IPS DF 6.9 (cell line): ENCODE measurements at regions not wholly inside any gene's neighbourhood (a gene's known extent, or its start where the extent isn't known, plus 50 kb on each side); places are given as distances from the start of the nearest gene placed in this dataset.

ENCODE experiments used
- DNase-seq: peaks from one replicate; pipeline ENCODE4 v3.0.0-alpha.2; 2013; ENCODE audit warnings: low read depth, low spot score
- H3K27ac ChIP-seq: one replicate; pipeline ENCODE4 v1.5.1; 2013; ENCODE audit warnings: low read length, control low read depth
- H3K27me3 ChIP-seq: 2 replicates; pipeline ENCODE4 v1.6.1; 2013; ENCODE audit warnings: mild to moderate bottlenecking, low read length; ENCODE audit not compliant: control insufficient read depth, insufficient read depth
- H3K36me3 ChIP-seq: 2 replicates; pipeline ENCODE4 v1.6.1; 2013; ENCODE audit warnings: low read length; ENCODE audit not compliant: control insufficient read depth, insufficient read depth
- H3K4me1 ChIP-seq: 2 replicates; pipeline ENCODE4 v1.6.1; 2013; ENCODE audit warnings: low read length; ENCODE audit not compliant: control insufficient read depth, insufficient read depth
- H3K4me3 ChIP-seq: 2 replicates; pipeline ENCODE4 v1.5.1; 2013; ENCODE audit warnings: mild to moderate bottlenecking, low read length
- H3K9me3 ChIP-seq: 2 replicates; pipeline ENCODE4 v1.6.1; 2013; ENCODE audit warnings: low read length, inconsistent platforms; ENCODE audit not compliant: control insufficient read depth, insufficient read depth
- WGBS: extraction: QIAGEN DNeasy Blood & Tissue Kit; methylation state at CpG from one replicate; pipeline ENCODE4 v1.1.7; 2013; ENCODE audit warnings: mixed read lengths, missing lambda C conversion rate; ENCODE audit not compliant: insufficient read length, insufficient coverage; 5-methylcytosine and 5-hydroxymethylcytosine counted together

GRCh38 chr1:192057766-192058165 lies 100.5 kb upstream of the RGS18 start:
- DNase-seq: no peak
- Histone ChIP-seq H3K27me3 (no peaks in the 10 kb centered on the region), H3K4me1 (no peaks in the 10 kb centered on the region), H3K9me3 (no peaks in the 10 kb centered on the region), H3K27ac (no peak overlapping the region), H3K4me3 (no peak overlapping the region), H3K36me3 (no peaks in the 10 kb centered on the region)
- no CpG with 5 or more reads among the region's 2 CpGs for WGBS

GRCh38 chr1:192059407-192059806 lies 98.9 kb upstream of the RGS18 start:
- H3K27me3 ChIP-seq: no peaks in the 10 kb centered on the region
- no peak overlapping the region for H3K4me3 ChIP-seq
- H3K36me3 ChIP-seq: no peaks in the 10 kb centered on the region
- H3K27ac ChIP-seq: no peak overlapping the region
- H3K9me3 ChIP-seq: no peaks in the 10 kb centered on the region
- no peak for DNase-seq
- H3K4me1 ChIP-seq: no peaks in the 10 kb centered on the region
- no CpG with 5 or more reads among the region's 1 CpG for WGBS

- H3K9me3 ChIP-seq: no peaks in the 10 kb centered on the region
- no peak overlapping the region for H3K4me3 ChIP-seq
- H3K36me3 ChIP-seq: no peaks in the 10 kb centered on the region
- no peaks in the 10 kb centered on the region for H3K27me3 ChIP-seq
- no peaks in the 10 kb centered on the region for H3K4me1 ChIP-seq
- WGBS: no CpG with 5 or more reads among the region's 2 CpGs
- H3K27ac ChIP-seq: no peak overlapping the region
- DNase-seq: no peak
Measured at GRCh38 chr1:192061556-192061955, 96.7 kb upstream of the RGS18 start.

GRCh38 chr1:192065087-192065486 lies 93.2 kb upstream of the RGS18 start:
- H3K9me3 ChIP-seq: no peaks in the 10 kb centered on the region
- peaks cover 3% of the 10 kb centered on the region; the same call in 1 of the 2 replicates for H3K4me1 ChIP-seq
- H3K27ac ChIP-seq: no peak overlapping the region
- DNase-seq: no peak
- H3K4me3 ChIP-seq: no peak overlapping the region
- no peaks in the 10 kb centered on the region for H3K27me3 ChIP-seq
- H3K36me3 ChIP-seq: no peaks in the 10 kb centered on the region
- WGBS: no CpG with 5 or more reads among the region's 3 CpGs

- DNase-seq: no peak
- H3K4me3 ChIP-seq: no peak overlapping the region
- no CpG with 5 or more reads among the region's 4 CpGs for WGBS
Measured at GRCh38 chr1:192066202-192066601, 92.1 kb upstream of the RGS18 start.

GRCh38 chr1:192067360-192067759 lies 90.9 kb upstream of the RGS18 start:
- no peak overlapping the region for H3K4me3 ChIP-seq
- H3K9me3 ChIP-seq: no peaks in the 10 kb centered on the region
- no peaks in the 10 kb centered on the region for H3K27me3 ChIP-seq
- no peak overlapping the region for H3K27ac ChIP-seq
- no CpG with 5 or more reads among the region's 3 CpGs for WGBS
- no peak for DNase-seq
- H3K36me3 ChIP-seq: no peaks in the 10 kb centered on the region
- peaks cover 3% of the 10 kb centered on the region; the same call in 1 of the 2 replicates for H3K4me1 ChIP-seq

More at GRCh38 chr1:192066202-192066601, 92.1 kb upstream of the RGS18 start:
- H3K36me3 ChIP-seq: no peaks in the 10 kb centered on the region
- no peaks in the 10 kb centered on the region for H3K27me3 ChIP-seq
- H3K27ac ChIP-seq: no peak overlapping the region
- no peaks in the 10 kb centered on the region for H3K9me3 ChIP-seq
- peaks cover 3% of the 10 kb centered on the region; the same call in 1 of the 2 replicates for H3K4me1 ChIP-seq

GRCh38 chr1:192070213-192070612 lies 88.0 kb upstream of the RGS18 start:
- no peak for DNase-seq
- Histone ChIP-seq H3K9me3 (no peaks in the 10 kb centered on the region), H3K27me3 (no peaks in the 10 kb centered on the region), H3K27ac (no peak overlapping the region), H3K4me3 (no peak overlapping the region), H3K4me1 (peaks cover 3% of the 10 kb centered on the region; the same call in 1 of the 2 replicates), H3K36me3 (no peaks in the 10 kb centered on the region)
- WGBS: 100% methylated on average over 1 of the region's 2 CpGs

- Histone ChIP-seq H3K27ac (no peak overlapping the region), H3K9me3 (no peaks in the 10 kb centered on the region), H3K4me3 (no peak overlapping the region), H3K36me3 (no peaks in the 10 kb centered on the region), H3K27me3 (no peaks in the 10 kb centered on the region), H3K4me1 (no peaks in the 10 kb centered on the region)
- no CpG with 5 or more reads among the region's 2 CpGs for WGBS
- DNase-seq: no peak
Measured at GRCh38 chr1:192080684-192081083, 77.6 kb upstream of the RGS18 start.

- no peaks in the 10 kb centered on the region for H3K4me1 ChIP-seq
- H3K27me3 ChIP-seq: no peaks in the 10 kb centered on the region
- DNase-seq: no peak
- H3K4me3 ChIP-seq: no peak overlapping the region
- H3K36me3 ChIP-seq: no peaks in the 10 kb centered on the region
- H3K27ac ChIP-seq: no peak overlapping the region
- H3K9me3 ChIP-seq: no peaks in the 10 kb centered on the region
Measured at GRCh38 chr1:192081359-192081758, 76.9 kb upstream of the RGS18 start.

GRCh38 chr1:192086644-192087043 lies 71.6 kb upstream of the RGS18 start:
- no CpG with 5 or more reads among the region's 1 CpG for WGBS
- Histone ChIP-seq H3K27ac (no peak overlapping the region), H3K36me3 (no peaks in the 10 kb centered on the region), H3K9me3 (no peaks in the 10 kb centered on the region), H3K27me3 (no peaks in the 10 kb centered on the region), H3K4me1 (no peaks in the 10 kb centered on the region), H3K4me3 (no peak overlapping the region)
- no peak for DNase-seq

- no peaks in the 10 kb centered on the region for H3K9me3 ChIP-seq
- no peaks in the 10 kb centered on the region for H3K27me3 ChIP-seq
- no peak for DNase-seq
- no peaks in the 10 kb centered on the region for H3K4me1 ChIP-seq
- no peak overlapping the region for H3K27ac ChIP-seq
- no peaks in the 10 kb centered on the region for H3K36me3 ChIP-seq
- WGBS: no CpG with 5 or more reads among the region's 1 CpG
- H3K4me3 ChIP-seq: no peak overlapping the region
Measured at GRCh38 chr1:192087334-192087733, 70.9 kb upstream of the RGS18 start.
